Smooth muscle cell (in vitro differentiated cells): ENCODE measurements at regions not wholly inside any gene's neighbourhood (a gene's known extent, or its start where the extent isn't known, plus 50 kb on each side); places are given as distances from the start of the nearest gene placed in this dataset.

Experiments
- DNase-seq: peaks from one replicate; lab custom pipeline; 2025; ENCODE audit not compliant: unreplicated experiment; lab: John Stamatoyannopoulos, UW
- H2AFZ ChIP-seq: fragments of 200-600 bp; sonication (generic); 2 replicates; pipeline ENCODE4 v1.6.0; 2016; ENCODE audit warnings: antibody characterized with exemption, low read depth, mild to moderate bottlenecking
- H3F3A ChIP-seq: fragments of 200-600 bp; sonication (generic); 2 replicates; pipeline ENCODE4 v1.6.0; 2017; ENCODE audit warnings: antibody characterized with exemption, low read depth
- H3K27ac ChIP-seq: fragments of 200-600 bp; sonication (generic); 2 replicates; pipeline ENCODE4 v1.5.1; 2016; ENCODE audit warnings: low read depth, mild to moderate bottlenecking
- H3K27me3 ChIP-seq: fragments of 200-600 bp; sonication (generic); 2 replicates; pipeline ENCODE4 v1.6.1; 2016; ENCODE audit warnings: low read depth, mild to moderate bottlenecking
- H3K36me3 ChIP-seq: fragments of 200-600 bp; sonication (generic); 2 replicates; pipeline ENCODE4 v1.5.1; 2016; ENCODE audit warnings: low read depth
- H3K4me1 ChIP-seq: fragments of 200-600 bp; sonication (generic); 2 replicates; pipeline ENCODE4 v1.5.1; 2016; ENCODE audit warnings: low read depth
- H3K4me2 ChIP-seq: fragments of 200-600 bp; sonication (generic); 2 replicates; pipeline ENCODE4 v1.6.0; 2016; ENCODE audit warnings: mild to moderate bottlenecking
- H3K4me3 ChIP-seq: fragments of 200-600 bp; sonication (generic); 2 replicates; pipeline ENCODE4 v1.5.1; 2016; ENCODE audit warnings: mild to moderate bottlenecking
- H3K79me2 ChIP-seq: fragments of 200-600 bp; sonication (generic); 2 replicates; pipeline ENCODE4 v1.6.0; 2016; ENCODE audit warnings: low read depth, mild to moderate bottlenecking
- H3K9ac ChIP-seq: fragments of 200-600 bp; sonication (generic); 2 replicates; pipeline ENCODE4 v1.6.0; 2016; ENCODE audit warnings: low read depth
- H3K9me3 ChIP-seq: fragments of 200-600 bp; sonication (generic); replicated peaks from 2 replicates; pipeline ENCODE4 v1.5.1; 2016; ENCODE audit warnings: low read depth
- H4K20me1 ChIP-seq: fragments of 200-600 bp; sonication (generic); 2 replicates; pipeline ENCODE4 v1.6.0; 2016; ENCODE audit warnings: low read depth
- CTCF ChIP-seq: fragments of 200-600 bp; sonication (generic); IDR thresholded peaks from 2 replicates; pipeline ENCODE4 v1.5.1; 2017; ENCODE audit warnings: borderline replicate concordance, mild to moderate bottlenecking, antibody characterized with exemption; ENCODE audit not compliant: insufficient read depth, poor library complexity, severe bottlenecking
- WGBS: methylation state at CpG from one replicate; pipeline ENCODE4 v1.1.7; 2016; ENCODE audit warnings: low lambda C conversion rate; 5-methylcytosine and 5-hydroxymethylcytosine counted together

GRCh38 chr12:98405805-98406366 lies 109.5 kb upstream of the TMPO start:
- Histone ChIP-seq H3K27ac (no peak overlapping the region), H3K4me1 (no peaks in the 10 kb centered on the region), H3K27me3 (no peaks in the 10 kb centered on the region), H4K20me1 (no peaks in the 10 kb centered on the region), H3K9ac (no peak overlapping the region), H3K36me3 (no peaks in the 10 kb centered on the region), H3K4me2 (no peak overlapping the region), H3F3A (no peaks in the 10 kb centered on the region), H3K4me3 (no peak overlapping the region), H2AFZ (no peak overlapping the region), H3K9me3 (no peaks in the 10 kb centered on the region), H3K79me2 (no peaks in the 10 kb centered on the region)
- TF ChIP-seq CTCF: no peak
- no peak for DNase-seq
- 93% methylated on average over 7 of the region's 7 CpGs for WGBS

GRCh38 chr12:98406378-98406777 lies 109.0 kb upstream of the TMPO start:
- no peak for DNase-seq
- no peaks in the 10 kb centered on the region for H3K4me1 ChIP-seq
- WGBS: 95% methylated on average over 3 of the region's 3 CpGs
- no peak overlapping the region for H3K9ac ChIP-seq
- no peaks in the 10 kb centered on the region for H3F3A ChIP-seq
- H3K9me3 ChIP-seq: no peaks in the 10 kb centered on the region
- no peak overlapping the region for H2AFZ ChIP-seq
- H3K4me3 ChIP-seq: no peak overlapping the region
- H3K36me3 ChIP-seq: no peaks in the 10 kb centered on the region
- no peaks in the 10 kb centered on the region for H3K27me3 ChIP-seq
- H3K27ac ChIP-seq: no peak overlapping the region
- no peak overlapping the region for H3K4me2 ChIP-seq
- H4K20me1 ChIP-seq: no peaks in the 10 kb centered on the region
- no peaks in the 10 kb centered on the region for H3K79me2 ChIP-seq
- no peak for TF ChIP-seq CTCF

- no peak for TF ChIP-seq CTCF
- Histone ChIP-seq H3K36me3 (no peaks in the 10 kb centered on the region), H3K9me3 (no peaks in the 10 kb centered on the region)
Observed at GRCh38 chr12:98408681-98409080, 106.7 kb upstream of the TMPO start.

GRCh38 chr12:98409548-98409947 lies 105.8 kb upstream of the TMPO start:
- H3K4me1 ChIP-seq: no peaks in the 10 kb centered on the region
- no peak overlapping the region for H2AFZ ChIP-seq
- 83% methylated on average over 1 of the region's 1 CpG for WGBS
- no peak overlapping the region for H3K4me2 ChIP-seq
- DNase-seq: no peak
- no peaks in the 10 kb centered on the region for H3K9me3 ChIP-seq
- no peak overlapping the region for H3K4me3 ChIP-seq
- no peak overlapping the region for H3K9ac ChIP-seq
- no peaks in the 10 kb centered on the region for H3K36me3 ChIP-seq
- no peaks in the 10 kb centered on the region for H3F3A ChIP-seq
- H3K27ac ChIP-seq: no peak overlapping the region
- no peaks in the 10 kb centered on the region for H4K20me1 ChIP-seq
- H3K27me3 ChIP-seq: no peaks in the 10 kb centered on the region
- no peak for TF ChIP-seq CTCF
- H3K79me2 ChIP-seq: no peaks in the 10 kb centered on the region

More at GRCh38 chr12:98408681-98409080, 106.7 kb upstream of the TMPO start:
- Histone ChIP-seq H3K27me3 (no peaks in the 10 kb centered on the region), H2AFZ (no peak overlapping the region), H4K20me1 (no peaks in the 10 kb centered on the region), H3F3A (no peaks in the 10 kb centered on the region), H3K4me2 (no peak overlapping the region), H3K9ac (no peak overlapping the region), H3K79me2 (no peaks in the 10 kb centered on the region), H3K4me3 (no peak overlapping the region), H3K4me1 (no peaks in the 10 kb centered on the region), H3K27ac (no peak overlapping the region)
- 93% methylated on average over 4 of the region's 4 CpGs for WGBS
- DNase-seq: no peak
